HEK293 (cell line): ENCODE measurements at regions not wholly inside any gene's neighbourhood (a gene's known extent, or its start where the extent isn't known, plus 50 kb on each side); places are given as distances from the start of the nearest gene placed in this dataset.

ENCODE experiments used
- CTCF ChIA-PET: fragments of 350-600 bp; formaldehyde crosslinking; extraction: SDS; loops from one replicate; lab custom pipeline; 2021; ENCODE audit warnings: antibody characterized with exemption; lab: Yijun Ruan, JAX
- POLR2A ChIA-PET: fragments of 300-600 bp; formaldehyde crosslinking; extraction: SDS; loops from one replicate; lab custom pipeline; 2020; ENCODE audit warnings: antibody characterized with exemption, inconsistent platforms; lab: Yijun Ruan, JAX
- H3K27ac ChIP-seq: fragments of 200-500 bp; sonication (Bioruptor generic); 2 replicates; pipeline ENCODE4 v1.5.1; 2014; ENCODE audit warnings: low read depth, low read length, control low read depth, inconsistent platforms; ENCODE audit errors: extremely low read depth
- H3K36me3 ChIP-seq, 2 experiments: fragments of 200-500 bp in 1 of 2; sonication (Bioruptor generic) in 1 of 2; 1 replicate in 1 of 2; 2 replicates in 1 of 2; pipeline ENCODE4 v1.5.1; 2014 to 2017; ENCODE audit warnings: inconsistent platforms in 2 of 2, low read length in 2 of 2; ENCODE audit not compliant: control insufficient read depth in 2 of 2, insufficient read depth in 1 of 2
- H3K4me1 ChIP-seq: fragments of 200-500 bp; sonication (Bioruptor generic); 2 replicates; pipeline ENCODE4 v1.5.1; 2014; ENCODE audit warnings: mild to moderate bottlenecking, low read length, inconsistent platforms; ENCODE audit not compliant: control insufficient read depth, insufficient read depth
- H3K4me3 ChIP-seq: 2 replicates; pipeline ENCODE4 v1.5.1; 2011; ENCODE audit warnings: low read depth, mild to moderate bottlenecking, control low read depth, low read length, moderate library complexity
- H3K9me3 ChIP-seq: fragments of 200-500 bp; sonication (Bioruptor generic); 2 replicates; pipeline ENCODE4 v1.5.1; 2014; ENCODE audit warnings: low read depth, low read length, inconsistent platforms; ENCODE audit not compliant: control insufficient read depth, insufficient read depth
- PRDM2 ChIP-seq: fragments of 450-650 bp; formaldehyde crosslinking; IDR thresholded peaks from 2 replicates; pipeline ENCODE4 v1.5.1; 2016; ENCODE audit warnings: missing biosample characterization, missing genetic modification characterization, borderline replicate concordance
- TCF7L2 ChIP-seq: IDR thresholded peaks from 2 replicates; pipeline ENCODE4 v1.6.1; 2011; ENCODE audit warnings: low read depth, mild to moderate bottlenecking, inconsistent platforms, low read length, moderate library complexity, borderline replicate concordance
- ZNF121 ChIP-seq: fragments of 450-650 bp; formaldehyde crosslinking; IDR thresholded peaks from 2 replicates; pipeline ENCODE4 v1.5.1; 2016; ENCODE audit warnings: missing biosample characterization, missing genetic modification characterization
- ZNF138 ChIP-seq: fragments of 450-650 bp; formaldehyde crosslinking; IDR thresholded peaks from 2 replicates; pipeline ENCODE4 v1.5.1; 2016; ENCODE audit warnings: missing biosample characterization, missing genetic modification characterization, borderline replicate concordance
- ZNF223 ChIP-seq: fragments of 450-650 bp; formaldehyde crosslinking; IDR thresholded peaks from 2 replicates; pipeline ENCODE4 v1.5.1; 2016; ENCODE audit warnings: missing biosample characterization, missing genetic modification characterization
- ZNF248 ChIP-seq: fragments of 450-650 bp; formaldehyde crosslinking; IDR thresholded peaks from 2 replicates; pipeline ENCODE4 v1.5.1; 2017; ENCODE audit warnings: missing biosample characterization, missing genetic modification characterization
- ZNF362 ChIP-seq: fragments of 450-650 bp; formaldehyde crosslinking; IDR thresholded peaks from 2 replicates; pipeline ENCODE4 v1.5.1; 2016; ENCODE audit warnings: missing biosample characterization, missing genetic modification characterization
- ZNF529 ChIP-seq: fragments of 450-650 bp; formaldehyde crosslinking; IDR thresholded peaks from 2 replicates; pipeline ENCODE4 v1.5.1; 2017; ENCODE audit warnings: missing genetic modification characterization, missing biosample characterization; ENCODE audit not compliant: insufficient replicate concordance
- ZNF596 ChIP-seq: fragments of 450-650 bp; IDR thresholded peaks from 2 replicates; pipeline ENCODE4 v1.5.0; 2018; ENCODE audit warnings: missing biosample characterization, mild to moderate bottlenecking, missing genetic modification characterization, moderate library complexity
- ZNF600 ChIP-seq: fragments of 450-650 bp; formaldehyde crosslinking; IDR thresholded peaks from 2 replicates; pipeline ENCODE4 v1.5.1; 2016; ENCODE audit warnings: missing biosample characterization, missing genetic modification characterization
- TF ChIP-seq, protein P1 (sequence below): fragments of 450-650 bp; formaldehyde crosslinking; IDR thresholded peaks from 2 replicates; pipeline ENCODE4 v1.5.1; 2016; ENCODE audit warnings: missing biosample characterization, missing genetic modification characterization
- TF ChIP-seq, protein P2 (sequence below): fragments of 450-650 bp; formaldehyde crosslinking; optimal IDR thresholded peaks from 2 replicates; pipeline ENCODE3; 2016; ENCODE audit warnings: missing biosample characterization, mild to moderate bottlenecking, missing genetic modification characterization
- TF ChIP-seq, protein P3 (sequence below): fragments of 450-650 bp; formaldehyde crosslinking; IDR thresholded peaks from 2 replicates; pipeline ENCODE4 v1.5.1; 2016; ENCODE audit warnings: missing biosample characterization, missing genetic modification characterization

DNA sequence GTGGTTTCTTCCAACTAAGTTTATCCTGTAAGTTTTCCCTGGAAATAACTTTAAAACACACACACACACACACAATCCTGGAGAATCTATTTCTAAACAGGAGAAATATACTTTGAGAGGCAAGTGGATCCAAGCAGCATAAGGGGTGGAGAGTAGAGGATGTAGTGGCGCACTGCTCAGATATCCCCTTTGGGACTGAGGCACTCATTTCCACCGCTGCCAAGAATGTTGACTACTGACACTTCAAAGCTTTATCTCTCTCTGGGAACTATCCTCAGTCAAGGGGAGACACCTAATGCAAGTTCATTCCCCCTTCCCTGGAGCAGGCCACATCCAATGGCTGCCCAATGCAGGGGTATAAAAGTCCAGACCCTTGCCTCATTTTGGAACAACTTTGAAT, 75.8 kb downstream of the CAPZA3 start:
- Histone ChIP-seq H3K27ac (no peak overlapping the region), H3K36me3 (no peaks in the 10 kb centered on the region), H3K4me3 (no peak overlapping the region), H3K9me3 (no peaks in the 10 kb centered on the region), H3K4me1 (no peaks in the 10 kb centered on the region; the same call in 1 of the 2 replicates)
- TF ChIP-seq, protein P1, sequence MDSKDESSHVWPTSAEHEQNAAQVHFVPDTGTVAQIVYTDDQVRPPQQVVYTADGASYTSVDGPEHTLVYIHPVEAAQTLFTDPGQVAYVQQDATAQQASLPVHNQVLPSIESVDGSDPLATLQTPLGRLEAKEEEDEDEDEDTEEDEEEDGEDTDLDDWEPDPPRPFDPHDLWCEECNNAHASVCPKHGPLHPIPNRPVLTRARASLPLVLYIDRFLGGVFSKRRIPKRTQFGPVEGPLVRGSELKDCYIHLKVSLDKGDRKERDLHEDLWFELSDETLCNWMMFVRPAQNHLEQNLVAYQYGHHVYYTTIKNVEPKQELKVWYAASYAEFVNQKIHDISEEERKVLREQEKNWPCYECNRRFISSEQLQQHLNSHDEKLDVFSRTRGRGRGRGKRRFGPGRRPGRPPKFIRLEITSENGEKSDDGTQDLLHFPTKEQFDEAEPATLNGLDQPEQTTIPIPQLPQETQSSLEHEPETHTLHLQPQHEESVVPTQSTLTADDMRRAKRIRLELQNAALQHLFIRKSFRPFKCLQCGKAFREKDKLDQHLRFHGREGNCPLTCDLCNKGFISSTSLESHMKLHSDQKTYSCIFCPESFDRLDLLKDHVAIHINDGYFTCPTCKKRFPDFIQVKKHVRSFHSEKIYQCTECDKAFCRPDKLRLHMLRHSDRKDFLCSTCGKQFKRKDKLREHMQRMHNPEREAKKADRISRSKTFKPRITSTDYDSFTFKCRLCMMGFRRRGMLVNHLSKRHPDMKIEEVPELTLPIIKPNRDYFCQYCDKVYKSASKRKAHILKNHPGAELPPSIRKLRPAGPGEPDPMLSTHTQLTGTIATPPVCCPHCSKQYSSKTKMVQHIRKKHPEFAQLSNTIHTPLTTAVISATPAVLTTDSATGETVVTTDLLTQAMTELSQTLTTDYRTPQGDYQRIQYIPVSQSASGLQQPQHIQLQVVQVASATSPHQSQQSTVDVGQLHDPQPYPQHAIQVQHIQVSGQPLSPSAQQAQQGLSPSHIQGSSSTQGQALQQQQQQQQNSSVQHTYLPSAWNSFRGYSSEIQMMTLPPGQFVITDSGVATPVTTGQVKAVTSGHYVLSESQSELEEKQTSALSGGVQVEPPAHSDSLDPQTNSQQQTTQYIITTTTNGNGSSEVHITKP (tag by site-specific recombination), result no peak
- ChIA-PET CTCF (no interaction called here), POLR2A (no interaction called here)

DNA sequence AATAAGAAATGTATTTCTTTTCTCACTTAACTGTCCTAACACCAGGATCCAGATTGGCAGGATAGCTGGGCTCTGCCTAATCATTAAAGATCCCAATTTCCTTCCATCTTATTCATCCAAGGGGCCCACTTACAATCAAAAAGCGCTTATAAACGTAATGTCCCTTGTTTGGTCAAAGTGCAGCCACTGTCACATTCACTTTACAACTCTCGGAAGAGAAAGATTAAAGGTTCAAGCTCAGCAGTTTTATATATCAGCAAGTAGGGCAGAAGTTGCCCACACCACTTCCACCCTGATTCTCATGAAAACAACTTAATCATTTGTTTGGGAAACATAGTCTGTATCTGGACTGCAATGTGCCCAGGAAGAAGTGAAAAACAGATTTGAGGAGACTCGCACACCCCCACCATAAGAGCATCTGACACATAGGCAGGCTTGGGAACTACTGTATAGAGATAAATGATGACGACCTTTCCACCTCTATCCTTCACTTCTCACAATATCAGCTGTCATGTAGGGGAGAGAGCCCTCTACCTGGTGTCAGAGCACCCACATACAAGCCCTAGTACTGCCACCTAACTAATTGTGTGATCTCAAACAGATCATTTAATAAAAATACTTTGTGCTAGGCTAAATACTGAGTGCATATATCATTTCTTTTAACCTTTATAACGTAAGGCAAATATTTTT, 80.8 kb downstream of the CAPZA3 start:
- ChIA-PET CTCF (no interaction called here), POLR2A (no interaction called here)
- no peaks in the 10 kb centered on the region; the same call in 1 of the 2 replicates for H3K4me1 ChIP-seq
- no peaks in the 10 kb centered on the region for H3K9me3 ChIP-seq
- no peaks in the 10 kb centered on the region for H3K36me3 ChIP-seq
- no peak overlapping the region for H3K4me3 ChIP-seq
- TF ChIP-seq, protein P2, sequence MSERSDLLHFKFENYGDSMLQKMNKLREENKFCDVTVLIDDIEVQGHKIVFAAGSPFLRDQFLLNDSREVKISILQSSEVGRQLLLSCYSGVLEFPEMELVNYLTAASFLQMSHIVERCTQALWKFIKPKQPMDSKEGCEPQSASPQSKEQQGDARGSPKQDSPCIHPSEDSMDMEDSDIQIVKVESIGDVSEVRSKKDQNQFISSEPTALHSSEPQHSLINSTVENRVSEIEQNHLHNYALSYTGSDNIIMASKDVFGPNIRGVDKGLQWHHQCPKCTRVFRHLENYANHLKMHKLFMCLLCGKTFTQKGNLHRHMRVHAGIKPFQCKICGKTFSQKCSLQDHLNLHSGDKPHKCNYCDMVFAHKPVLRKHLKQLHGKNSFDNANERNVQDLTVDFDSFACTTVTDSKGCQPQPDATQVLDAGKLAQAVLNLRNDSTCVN (tag by site-specific recombination), result no peak
- TF ChIP-seq ZNF223 (tag by site-specific recombination) (no peak), ZNF248 (tag by site-specific recombination) (no peak), ZNF121 (tag by site-specific recombination) (no peak), TCF7L2 (no peak), ZNF138 (tag by site-specific recombination) (no peak), ZNF362 (tag by site-specific recombination) (no peak), ZNF600 (tag by site-specific recombination) (no peak), ZNF596 (no peak)
- TF ChIP-seq, protein P3, sequence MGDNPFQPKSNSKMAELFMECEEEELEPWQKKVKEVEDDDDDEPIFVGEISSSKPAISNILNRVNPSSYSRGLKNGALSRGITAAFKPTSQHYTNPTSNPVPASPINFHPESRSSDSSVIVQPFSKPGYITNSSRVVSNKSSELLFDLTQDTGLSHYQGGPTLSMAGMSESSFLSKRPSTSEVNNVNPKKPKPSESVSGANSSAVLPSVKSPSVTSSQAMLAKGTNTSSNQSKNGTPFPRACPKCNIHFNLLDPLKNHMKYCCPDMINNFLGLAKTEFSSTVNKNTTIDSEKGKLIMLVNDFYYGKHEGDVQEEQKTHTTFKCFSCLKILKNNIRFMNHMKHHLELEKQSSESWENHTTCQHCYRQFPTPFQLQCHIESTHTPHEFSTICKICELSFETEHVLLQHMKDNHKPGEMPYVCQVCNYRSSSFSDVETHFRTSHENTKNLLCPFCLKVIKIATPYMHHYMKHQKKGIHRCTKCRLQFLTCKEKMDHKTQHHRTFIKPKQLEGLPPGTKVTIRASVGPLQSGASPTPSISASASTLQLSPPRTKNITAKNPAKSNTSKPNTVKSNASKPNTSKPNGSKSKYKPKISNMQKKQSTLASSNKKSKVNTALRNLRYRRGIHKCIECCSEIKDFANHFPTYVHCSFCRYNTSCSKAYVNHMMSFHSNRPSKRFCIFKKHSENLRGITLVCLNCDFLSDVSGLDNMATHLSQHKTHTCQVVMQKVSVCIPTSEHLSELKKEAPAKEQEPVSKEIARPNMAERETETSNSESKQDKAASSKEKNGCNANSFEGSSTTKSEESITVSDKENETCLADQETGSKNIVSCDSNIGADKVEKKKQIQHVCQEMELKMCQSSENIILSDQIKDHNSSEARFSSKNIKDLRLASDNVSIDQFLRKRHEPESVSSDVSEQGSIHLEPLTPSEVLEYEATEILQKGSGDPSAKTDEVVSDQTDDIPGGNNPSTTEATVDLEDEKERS (tag by site-specific recombination), result no peak
- no peak overlapping the region for H3K27ac ChIP-seq

DNA sequence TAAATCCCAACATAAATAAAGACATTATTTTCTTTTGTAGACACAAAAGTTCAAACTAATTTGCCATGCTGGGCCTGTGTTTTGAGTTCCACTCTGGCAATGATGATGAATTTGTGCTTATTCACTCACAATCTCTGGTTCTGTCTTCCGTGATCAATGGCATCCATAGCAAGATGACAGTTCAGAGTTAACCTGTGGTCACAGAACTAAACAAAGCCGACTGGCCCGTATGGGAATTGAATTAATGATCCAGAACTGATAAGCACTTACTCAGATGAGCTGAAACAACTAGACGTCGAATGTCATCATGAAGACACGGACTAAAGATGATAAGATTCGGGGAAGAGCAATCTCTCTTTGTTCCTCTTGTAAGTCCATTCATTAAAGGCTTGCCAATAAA, 81.6 kb downstream of the CAPZA3 start:
- H3K4me1 ChIP-seq, result no peaks in the 10 kb centered on the region; the same call in 1 of the 2 replicates
- H3K4me3 ChIP-seq, result no peak overlapping the region
- H3K36me3 ChIP-seq, result no peaks in the 10 kb centered on the region
- ChIA-PET POLR2A (no interaction called here), CTCF (no interaction called here)
- H3K27ac ChIP-seq, result no peak overlapping the region
- no peaks in the 10 kb centered on the region for H3K9me3 ChIP-seq
- TF ChIP-seq, protein P2 (tag by site-specific recombination), result no peak
- TF ChIP-seq PRDM2 (tag by site-specific recombination), result no peak
- TF ChIP-seq ZNF529 (tag by site-specific recombination), result no peak
